NCI-H446 treated with DMSO at 0.1 percent for 48 hours (cell line): ENCODE measurements at regions not wholly inside any gene's neighbourhood (a gene's known extent, or its start where the extent isn't known, plus 50 kb on each side); places are given as distances from the start of the nearest gene placed in this dataset.
"Not testable (repeated sequence)": the region's sequence is repeated elsewhere in the genome, so short reads cannot be mapped to it uniquely, and the experiment has no call there.

ENCODE experiments used
- DNase-seq: peaks from one replicate; lab custom pipeline; 2025; lab: John Stamatoyannopoulos, UW

GRCh38 chr18:15061289-15061896 is 313.4 kb downstream of the ANKRD30B start:
- DNase-seq = not testable (repeated sequence)

DNA sequence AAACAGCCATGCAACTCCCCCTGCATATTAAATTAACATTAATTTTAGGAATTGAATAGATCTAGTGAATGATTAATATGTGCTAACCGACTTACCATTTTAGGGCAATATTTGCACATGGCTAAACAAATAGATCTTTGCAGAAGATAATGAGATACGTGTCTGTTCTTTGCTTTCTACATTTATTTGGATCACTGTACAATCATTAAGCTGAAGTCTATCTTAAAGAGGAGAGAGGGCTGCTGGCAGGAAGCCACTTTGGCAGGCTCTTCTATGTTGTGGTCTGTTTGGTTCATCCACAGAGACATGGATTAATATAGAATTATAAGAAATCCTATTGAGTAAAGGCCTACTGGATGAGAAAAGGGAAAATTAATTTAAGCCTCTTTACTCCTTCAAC is 318.5 kb downstream of the ANKRD30B start:
- peak; percentile 72 for DNase-seq

- peak; percentile 95 for DNase-seq
Observed at GRCh38 chr18:15071311-15071710, 323.3 kb downstream of the ANKRD30B start.
